LNCAP (cell line): ENCODE measurements at regions not wholly inside any gene's neighbourhood (a gene's known extent, or its start where the extent isn't known, plus 50 kb on each side); places are given as distances from the start of the nearest gene placed in this dataset.

ENCODE experiments used
- TF ChIP-seq, protein P1 (sequence below): fragments of 450-650 bp; IDR thresholded peaks from 2 replicates; pipeline ENCODE4 v1.5.1; 2017; ENCODE audit warnings: mild to moderate bottlenecking

DNA sequence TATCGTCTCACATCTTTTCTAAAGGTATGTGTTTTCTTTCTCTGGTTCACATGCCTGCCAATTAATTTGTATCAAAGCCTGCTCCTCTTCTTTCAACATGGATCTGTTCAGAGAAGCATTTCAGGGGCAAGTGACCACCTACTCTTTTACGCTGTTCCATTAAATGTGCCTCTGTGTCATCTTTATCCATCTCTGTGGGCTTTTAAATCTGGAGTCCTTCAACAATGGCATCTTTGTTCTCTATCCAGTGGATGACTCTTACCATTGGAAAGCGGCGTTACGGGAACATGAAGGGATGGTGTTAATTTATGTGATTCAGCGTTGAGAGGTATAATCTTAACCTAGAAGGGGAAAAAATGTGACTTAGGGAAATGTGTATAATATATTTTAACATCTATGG is 92.7 kb upstream of the CFAP20DC start:
- TF ChIP-seq, protein P1, sequence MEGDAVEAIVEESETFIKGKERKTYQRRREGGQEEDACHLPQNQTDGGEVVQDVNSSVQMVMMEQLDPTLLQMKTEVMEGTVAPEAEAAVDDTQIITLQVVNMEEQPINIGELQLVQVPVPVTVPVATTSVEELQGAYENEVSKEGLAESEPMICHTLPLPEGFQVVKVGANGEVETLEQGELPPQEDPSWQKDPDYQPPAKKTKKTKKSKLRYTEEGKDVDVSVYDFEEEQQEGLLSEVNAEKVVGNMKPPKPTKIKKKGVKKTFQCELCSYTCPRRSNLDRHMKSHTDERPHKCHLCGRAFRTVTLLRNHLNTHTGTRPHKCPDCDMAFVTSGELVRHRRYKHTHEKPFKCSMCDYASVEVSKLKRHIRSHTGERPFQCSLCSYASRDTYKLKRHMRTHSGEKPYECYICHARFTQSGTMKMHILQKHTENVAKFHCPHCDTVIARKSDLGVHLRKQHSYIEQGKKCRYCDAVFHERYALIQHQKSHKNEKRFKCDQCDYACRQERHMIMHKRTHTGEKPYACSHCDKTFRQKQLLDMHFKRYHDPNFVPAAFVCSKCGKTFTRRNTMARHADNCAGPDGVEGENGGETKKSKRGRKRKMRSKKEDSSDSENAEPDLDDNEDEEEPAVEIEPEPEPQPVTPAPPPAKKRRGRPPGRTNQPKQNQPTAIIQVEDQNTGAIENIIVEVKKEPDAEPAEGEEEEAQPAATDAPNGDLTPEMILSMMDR, result no peak

DNA sequence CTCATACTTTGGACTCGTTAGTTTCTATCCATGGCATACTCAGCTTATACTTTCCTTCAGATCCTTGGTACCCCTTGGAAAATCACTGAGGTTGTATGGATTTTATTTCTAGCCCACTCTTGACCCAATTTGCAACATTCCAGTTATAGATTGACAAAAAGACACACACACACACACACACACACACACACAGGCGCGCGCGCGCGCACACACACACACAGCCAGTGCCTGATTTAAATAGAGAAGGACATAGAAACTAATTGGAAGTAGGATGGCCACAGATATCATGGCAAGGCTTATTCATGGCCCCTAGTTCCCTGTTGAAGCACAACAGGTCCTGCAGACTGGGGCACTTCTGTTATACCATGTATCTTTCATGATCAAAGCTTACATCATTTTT is 89.1 kb upstream of the CFAP20DC start:
- TF ChIP-seq, protein P1, result no peak

DNA sequence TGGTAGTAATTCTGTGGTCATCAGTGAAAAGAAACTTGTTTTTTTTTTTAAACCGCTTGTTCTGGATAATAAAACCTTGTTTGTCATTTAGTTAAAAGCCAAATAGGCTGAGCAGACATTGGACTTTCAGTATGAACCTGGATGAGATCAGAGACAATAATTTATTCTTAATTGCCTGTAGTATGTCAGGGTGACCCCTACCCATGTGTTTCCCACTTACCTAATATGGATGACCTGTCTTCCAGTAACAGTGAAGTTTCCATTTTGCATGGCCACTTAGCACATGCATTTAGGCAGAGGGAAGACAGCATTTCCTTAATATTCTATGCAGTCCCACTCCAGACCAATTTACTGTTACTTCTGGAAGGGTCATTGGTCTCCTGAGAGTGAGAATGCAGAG is 87.6 kb upstream of the CFAP20DC start:
- TF ChIP-seq, protein P1, result no peak

DNA sequence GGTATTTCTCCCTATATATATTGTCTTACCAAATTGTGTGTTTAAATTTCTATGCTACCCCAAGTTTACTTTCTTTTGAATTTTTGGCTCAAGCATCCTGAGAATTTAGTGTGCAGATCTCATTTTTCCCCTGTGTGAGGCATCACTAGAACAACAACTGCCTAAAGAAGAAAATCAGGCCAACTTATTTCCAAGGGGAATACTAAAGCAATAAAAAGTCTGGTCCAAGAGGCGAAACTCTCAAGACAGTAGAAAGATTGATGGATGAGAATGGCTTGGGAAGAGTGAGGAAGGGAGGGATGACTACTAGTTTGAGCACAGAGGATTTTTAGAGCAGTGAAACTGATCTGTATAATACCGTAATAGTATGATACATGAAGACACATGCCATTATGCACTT is 86.3 kb upstream of the CFAP20DC start:
- TF ChIP-seq, protein P1, result no peak

DNA sequence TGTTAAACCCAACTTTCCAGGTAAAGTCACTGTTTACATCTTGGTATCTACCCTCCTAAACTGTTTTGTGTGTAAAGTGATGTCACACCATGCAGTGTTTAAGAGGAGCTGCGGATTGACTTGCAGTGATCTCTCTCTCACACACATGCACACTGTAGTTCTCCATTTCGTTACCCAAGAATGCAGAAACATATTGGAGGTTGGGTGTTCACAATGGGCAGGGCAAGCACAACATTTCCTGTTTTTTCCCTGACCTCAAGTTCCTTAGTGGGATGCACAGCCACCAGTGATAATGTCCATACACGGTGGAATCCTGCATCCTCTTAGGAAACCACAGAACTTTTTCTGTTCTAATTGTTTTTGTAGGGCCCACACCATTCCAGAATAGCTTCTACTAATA is 85.3 kb upstream of the CFAP20DC start:
- TF ChIP-seq, protein P1, result no peak

DNA sequence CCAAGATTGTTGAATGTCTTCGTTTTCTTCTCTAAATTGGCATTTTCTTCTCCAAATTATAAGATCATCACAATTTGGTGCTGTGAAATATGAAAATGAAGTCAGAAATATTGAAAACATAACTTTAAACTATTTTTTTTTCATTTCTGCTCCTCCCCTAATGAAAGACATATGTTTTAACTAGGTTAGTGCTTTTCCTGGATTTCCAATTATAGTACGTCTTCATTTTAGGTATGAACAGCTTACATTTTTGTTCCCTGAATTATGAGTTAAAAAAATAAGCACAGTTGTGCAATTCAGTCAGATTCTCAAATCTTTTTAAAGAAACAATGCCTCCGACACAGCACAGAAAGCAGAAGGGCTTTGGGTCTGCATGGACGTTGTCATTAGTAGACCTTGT is 83.5 kb upstream of the CFAP20DC start:
- TF ChIP-seq, protein P1, result no peak

DNA sequence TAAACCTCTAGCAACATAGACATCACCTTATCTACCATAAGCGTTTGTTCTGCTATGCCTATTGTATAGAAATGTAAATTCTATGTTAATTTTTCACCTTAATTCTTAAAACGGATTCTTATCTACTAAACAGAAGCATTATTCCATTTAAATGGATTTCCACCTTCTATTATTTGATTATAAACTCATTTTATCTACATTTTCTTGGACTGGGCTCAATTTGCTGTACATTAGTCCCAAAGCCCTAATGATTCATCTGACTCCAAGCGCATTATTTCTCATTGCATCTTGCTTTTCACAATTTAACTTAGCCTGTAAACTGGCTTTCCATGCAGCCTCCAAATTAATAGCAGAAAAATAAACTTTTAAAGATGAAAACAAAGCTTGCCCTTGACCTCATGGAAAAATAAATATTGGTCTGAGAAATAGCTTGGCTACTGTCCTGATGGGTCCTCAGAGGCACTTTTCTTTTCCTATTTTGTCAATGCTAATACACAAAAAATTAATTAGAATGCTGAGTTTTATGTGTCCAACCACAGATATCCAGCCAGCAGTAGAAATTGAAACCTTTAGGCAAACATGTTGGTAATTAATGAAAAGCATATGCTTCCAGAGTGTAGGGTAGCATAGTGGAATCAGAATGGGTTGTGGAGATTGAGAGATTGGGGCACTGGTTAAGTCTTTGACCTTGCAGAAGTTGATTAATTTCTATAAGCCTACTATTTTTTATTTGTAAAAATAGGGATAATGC is 81.4 kb upstream of the CFAP20DC start:
- TF ChIP-seq, protein P1, result no peak

DNA sequence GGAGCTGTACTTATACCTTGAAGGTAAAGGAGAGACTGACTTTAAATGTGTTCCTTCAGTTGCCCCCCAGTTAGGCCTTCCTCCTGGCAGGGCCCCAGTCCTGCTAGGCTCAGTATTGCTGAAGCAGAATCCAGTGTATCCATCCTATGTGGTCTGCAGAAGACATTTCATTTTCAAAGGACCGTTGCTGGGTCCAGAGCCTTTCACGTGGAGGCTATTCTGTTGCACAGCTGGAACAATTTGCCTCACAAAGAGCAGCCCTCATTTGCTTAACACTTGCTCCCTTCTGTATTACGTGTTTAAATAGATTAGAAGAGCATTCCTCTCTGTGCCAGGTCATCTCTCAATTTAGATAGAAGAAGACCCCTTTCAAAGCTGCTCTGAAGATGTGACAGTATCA is 78.9 kb upstream of the CFAP20DC start:
- TF ChIP-seq, protein P1, result no peak
